IPS-15b (cell line): ENCODE measurements at regions not wholly inside any gene's neighbourhood (a gene's known extent, or its start where the extent isn't known, plus 50 kb on each side); places are given as distances from the start of the nearest gene placed in this dataset.

Source experiments
- H3K27me3 ChIP-seq: one replicate; pipeline ENCODE4 v1.6.1; 2013; ENCODE audit warnings: low read length; ENCODE audit not compliant: control insufficient read depth, insufficient read depth
- H3K36me3 ChIP-seq: one replicate; pipeline ENCODE4 v1.6.1; 2013; ENCODE audit warnings: low read length; ENCODE audit not compliant: control insufficient read depth, insufficient read depth
- H3K4me1 ChIP-seq: one replicate; pipeline ENCODE4 v1.6.1; 2013; ENCODE audit warnings: mild to moderate bottlenecking, low read length; ENCODE audit not compliant: control insufficient read depth, insufficient read depth
- H3K4me3 ChIP-seq: one replicate; pipeline ENCODE4 v1.5.1; 2013; ENCODE audit warnings: low read depth, low read length
- H3K9ac ChIP-seq: one replicate; pipeline ENCODE4 v1.6.1; 2013; ENCODE audit warnings: low read depth, mild to moderate bottlenecking, low read length
- H3K9me3 ChIP-seq: one replicate; pipeline ENCODE4 v1.6.1; 2013; ENCODE audit warnings: mild to moderate bottlenecking, low read length; ENCODE audit not compliant: control insufficient read depth, insufficient read depth

GRCh38 chr6:8789878-8790277, 354.5 kb upstream of the SLC35B3 start:
- Histone ChIP-seq H3K4me3 (no peak overlapping the region), H3K9me3 (no peaks in the 10 kb centered on the region), H3K36me3 (no peaks in the 10 kb centered on the region), H3K9ac (no peak overlapping the region), H3K27me3 (no peaks in the 10 kb centered on the region), H3K4me1 (no peaks in the 10 kb centered on the region)

DNA sequence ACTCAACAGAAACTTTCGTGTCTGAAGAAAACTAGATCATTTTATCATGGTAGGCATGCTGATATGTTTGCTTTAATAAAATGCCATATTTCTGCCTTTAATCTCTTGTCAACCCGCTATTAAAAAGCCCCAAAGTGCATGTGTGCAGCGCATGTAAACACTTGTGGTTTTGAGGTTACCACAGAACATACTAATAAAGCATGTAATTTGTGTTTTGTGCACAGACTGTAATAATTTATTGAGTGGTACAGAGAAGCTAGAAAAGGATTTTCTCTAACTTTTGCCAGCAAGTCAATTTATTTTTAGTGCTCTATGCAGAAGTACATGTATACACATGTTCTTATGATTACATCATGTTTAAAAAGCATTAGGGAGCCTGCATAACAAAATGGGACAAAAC, 349.9 kb upstream of the SLC35B3 start:
- no peaks in the 10 kb centered on the region for H3K27me3 ChIP-seq
- H3K4me1 ChIP-seq: no peaks in the 10 kb centered on the region
- H3K9me3 ChIP-seq: no peaks in the 10 kb centered on the region
- H3K36me3 ChIP-seq: no peaks in the 10 kb centered on the region
- H3K9ac ChIP-seq: no peak overlapping the region
- no peak overlapping the region for H3K4me3 ChIP-seq

DNA sequence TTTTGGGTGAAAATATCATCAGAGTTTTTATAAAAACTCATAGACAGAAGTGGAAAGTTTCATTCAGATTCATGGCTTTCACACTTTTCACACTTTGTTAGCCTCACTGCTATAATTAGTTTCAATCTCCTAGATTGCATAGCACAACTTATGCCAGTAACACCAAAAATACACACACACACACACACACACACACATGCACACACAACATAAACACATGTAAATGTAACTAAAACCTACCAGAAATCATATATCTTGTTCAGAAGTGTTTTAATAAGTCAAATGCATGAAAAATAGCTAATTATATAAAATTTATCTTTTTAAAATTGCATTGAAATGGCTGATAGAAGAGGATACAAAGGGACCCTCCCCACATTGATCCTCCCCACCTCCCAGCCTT, 347.8 kb upstream of the SLC35B3 start:
- H3K36me3 ChIP-seq: no peaks in the 10 kb centered on the region
- H3K27me3 ChIP-seq: no peaks in the 10 kb centered on the region
- no peaks in the 10 kb centered on the region for H3K9me3 ChIP-seq
- no peak overlapping the region for H3K9ac ChIP-seq
- H3K4me3 ChIP-seq: no peak overlapping the region
- no peaks in the 10 kb centered on the region for H3K4me1 ChIP-seq

GRCh38 chr6:8780653-8781052, 345.3 kb upstream of the SLC35B3 start:
- H3K9ac ChIP-seq: no peak overlapping the region
- H3K36me3 ChIP-seq: no peaks in the 10 kb centered on the region

DNA sequence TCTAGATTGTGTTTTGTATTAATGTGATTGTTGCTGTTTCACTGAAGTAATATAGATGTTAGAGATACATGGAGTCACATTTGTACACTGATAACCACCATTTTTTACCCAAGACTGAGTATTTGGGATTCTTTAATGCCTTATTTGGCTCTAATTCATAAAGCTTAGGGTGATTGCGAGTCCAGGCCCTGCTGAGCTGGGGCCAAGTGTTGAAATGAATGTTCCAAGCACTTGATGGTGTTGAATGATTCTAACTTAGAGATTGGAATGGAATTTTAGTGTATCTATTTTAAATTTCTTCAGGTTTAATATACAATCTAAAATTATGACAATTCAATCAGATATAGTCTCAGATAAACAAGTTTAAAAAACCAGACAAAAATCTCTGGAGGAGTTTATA, 329.4 kb upstream of the SLC35B3 start:
- Histone ChIP-seq H3K36me3 (no peaks in the 10 kb centered on the region), H3K4me1 (no peaks in the 10 kb centered on the region), H3K4me3 (no peak overlapping the region), H3K27me3 (no peaks in the 10 kb centered on the region), H3K9me3 (no peaks in the 10 kb centered on the region), H3K9ac (no peak overlapping the region)

More at GRCh38 chr6:8780653-8781052, 345.3 kb upstream of the SLC35B3 start:
- H3K4me3 ChIP-seq: no peak overlapping the region
- H3K27me3 ChIP-seq: no peaks in the 10 kb centered on the region
- no peaks in the 10 kb centered on the region for H3K4me1 ChIP-seq
- H3K9me3 ChIP-seq: no peaks in the 10 kb centered on the region

DNA sequence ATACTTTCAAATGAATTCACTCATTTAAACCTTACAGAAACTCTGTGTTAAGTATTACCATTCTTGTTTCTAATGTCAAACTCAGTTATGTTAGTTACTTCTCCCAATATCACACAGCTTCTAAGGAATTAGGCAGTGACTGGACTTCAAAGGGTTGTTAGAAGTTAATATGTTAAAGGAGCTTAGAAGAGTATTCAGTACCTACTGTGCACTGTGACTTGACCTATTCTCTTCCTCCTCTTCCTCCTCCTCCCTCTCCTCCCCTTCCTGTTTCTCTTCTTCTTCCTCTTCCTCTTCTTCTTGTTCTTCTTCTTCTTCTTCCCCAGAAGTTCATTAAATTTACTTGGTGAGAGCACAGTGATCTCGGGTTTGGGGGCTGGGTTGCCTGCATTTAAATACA, 325.6 kb upstream of the SLC35B3 start:
- H3K9me3 ChIP-seq: no peaks in the 10 kb centered on the region

GRCh38 chr6:8758412-8758811, 323.1 kb upstream of the SLC35B3 start:
- Histone ChIP-seq H3K9me3 (no peaks in the 10 kb centered on the region), H3K36me3 (no peaks in the 10 kb centered on the region), H3K27me3 (no peaks in the 10 kb centered on the region), H3K4me3 (no peak overlapping the region), H3K9ac (no peak overlapping the region), H3K4me1 (no peaks in the 10 kb centered on the region)

More for the DNA sequence above, 325.6 kb upstream of the SLC35B3 start:
- no peaks in the 10 kb centered on the region for H3K27me3 ChIP-seq
- no peak overlapping the region for H3K4me3 ChIP-seq
- no peak overlapping the region for H3K9ac ChIP-seq
- no peaks in the 10 kb centered on the region for H3K4me1 ChIP-seq
- H3K36me3 ChIP-seq: no peaks in the 10 kb centered on the region

DNA sequence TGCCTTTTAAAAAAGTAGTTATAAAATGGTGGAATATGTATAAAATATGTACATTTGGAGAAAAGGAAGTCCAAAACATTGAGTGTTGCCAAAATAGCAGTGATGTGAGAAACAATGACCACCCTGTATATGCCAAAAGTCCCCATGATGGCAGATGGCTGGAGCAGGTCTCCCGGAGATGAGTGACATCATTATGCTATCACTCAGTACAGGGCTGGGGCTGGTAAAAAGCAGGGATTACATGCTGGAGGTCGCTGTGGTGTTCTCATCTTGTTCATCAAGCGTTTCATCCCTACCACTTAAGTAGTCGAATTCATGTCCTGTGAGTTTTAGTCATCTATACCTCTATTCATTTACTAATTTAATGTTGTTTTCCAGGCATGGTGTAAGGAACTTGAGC, 315.3 kb upstream of the SLC35B3 start:
- Histone ChIP-seq H3K4me3 (no peak overlapping the region), H3K4me1 (no peaks in the 10 kb centered on the region), H3K36me3 (no peaks in the 10 kb centered on the region), H3K9ac (no peak overlapping the region), H3K9me3 (no peaks in the 10 kb centered on the region), H3K27me3 (no peaks in the 10 kb centered on the region)

DNA sequence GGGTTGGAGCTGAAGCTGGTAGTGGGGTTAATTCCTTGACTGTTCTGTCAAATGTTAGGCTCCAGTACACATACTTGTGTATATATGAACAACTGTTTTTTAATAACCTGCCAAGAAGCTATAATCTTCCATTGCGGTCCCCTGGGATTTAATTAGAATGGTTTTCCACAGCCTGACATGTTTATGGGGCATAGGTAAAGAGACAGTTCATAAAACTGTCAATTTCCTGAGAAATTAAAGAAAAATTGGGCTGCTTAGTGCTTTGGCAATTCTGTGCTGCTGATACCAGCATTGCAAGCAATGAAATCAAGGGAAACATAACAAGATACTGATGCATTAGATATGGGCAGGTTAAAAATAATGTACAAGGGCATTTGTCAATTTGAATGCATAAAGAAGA, 314.1 kb upstream of the SLC35B3 start:
- Histone ChIP-seq H3K4me1 (no peaks in the 10 kb centered on the region), H3K27me3 (no peaks in the 10 kb centered on the region), H3K4me3 (no peak overlapping the region), H3K9ac (no peak overlapping the region), H3K36me3 (no peaks in the 10 kb centered on the region), H3K9me3 (no peaks in the 10 kb centered on the region)

- no peaks in the 10 kb centered on the region for H3K9me3 ChIP-seq
Measured at GRCh38 chr6:8743170-8743745, 307.9 kb upstream of the SLC35B3 start.

GRCh38 chr6:8739454-8739853, 304.1 kb upstream of the SLC35B3 start:
- Histone ChIP-seq H3K9ac (no peak overlapping the region), H3K4me1 (no peaks in the 10 kb centered on the region), H3K9me3 (no peaks in the 10 kb centered on the region), H3K36me3 (no peaks in the 10 kb centered on the region), H3K4me3 (no peak overlapping the region), H3K27me3 (no peaks in the 10 kb centered on the region)

More at GRCh38 chr6:8743170-8743745, 307.9 kb upstream of the SLC35B3 start:
- H3K36me3 ChIP-seq: no peaks in the 10 kb centered on the region
- H3K4me1 ChIP-seq: no peaks in the 10 kb centered on the region
- no peak overlapping the region for H3K9ac ChIP-seq
- no peak overlapping the region for H3K4me3 ChIP-seq
- H3K27me3 ChIP-seq: no peaks in the 10 kb centered on the region

DNA sequence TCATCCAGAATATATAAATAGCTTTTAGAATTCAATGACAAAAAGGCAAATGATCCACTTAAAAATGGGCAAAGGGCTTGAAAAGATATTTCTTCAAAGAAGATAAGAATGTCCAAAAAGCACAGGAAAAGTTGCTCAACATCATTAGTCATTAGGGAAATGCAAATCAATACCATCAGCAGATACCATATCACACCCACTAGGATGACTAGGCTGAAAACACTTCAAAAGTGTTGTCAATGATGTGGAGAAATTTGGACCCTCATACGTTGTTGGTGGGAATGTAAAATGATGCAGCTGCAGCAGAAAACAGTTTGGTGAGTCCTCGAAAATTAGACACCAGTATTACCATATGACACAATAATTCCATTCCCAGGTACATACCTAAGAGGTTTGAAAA, 303.6 kb upstream of the SLC35B3 start:
- no peak overlapping the region for H3K4me3 ChIP-seq
- H3K9ac ChIP-seq: no peak overlapping the region
- no peaks in the 10 kb centered on the region for H3K27me3 ChIP-seq
- no peaks in the 10 kb centered on the region for H3K4me1 ChIP-seq
- H3K9me3 ChIP-seq: no peaks in the 10 kb centered on the region
- H3K36me3 ChIP-seq: no peaks in the 10 kb centered on the region
